GM21526 (cell line): ENCODE measurements at regions not wholly inside any gene's neighbourhood (a gene's known extent, or its start where the extent isn't known, plus 50 kb on each side); places are given as distances from the start of the nearest gene placed in this dataset.
"Not testable (repeated sequence)": the region's sequence is repeated elsewhere in the genome, so short reads cannot be mapped to it uniquely, and the experiment has no call there.

Source experiments
- ATAC-seq: cut with Tn5 transposase; IDR thresholded peaks from one replicate; pipeline ENCODE4 v1.9.1; 2021; ENCODE audit warnings: moderate library complexity; ENCODE audit not compliant: unreplicated experiment, low FRiP score

GRCh38 chr14:101289230-101289690, 272.0 kb upstream of the DIO3 start:
- no peak for ATAC-seq

- ATAC-seq: no peak
Measured at GRCh38 chr14:101289911-101290310, 271.4 kb upstream of the DIO3 start.

GRCh38 chr14:101290611-101291010, 270.7 kb upstream of the DIO3 start:
- no peak for ATAC-seq

GRCh38 chr14:101291390-101291789, 269.9 kb upstream of the DIO3 start:
- no peak for ATAC-seq

GRCh38 chr14:101292448-101292847, 268.8 kb upstream of the DIO3 start:
- no peak for ATAC-seq

- no peak for ATAC-seq
Measured at GRCh38 chr14:101293605-101294004, 267.7 kb upstream of the DIO3 start.

GRCh38 chr14:101294136-101294535, 267.2 kb upstream of the DIO3 start:
- no peak for ATAC-seq

GRCh38 chr14:101299781-101300180, 261.5 kb upstream of the DIO3 start:
- ATAC-seq: not testable (repeated sequence)

- no peak for ATAC-seq
Measured at GRCh38 chr14:101301011-101301410, 260.3 kb upstream of the DIO3 start.

GRCh38 chr14:101307162-101307561, 254.1 kb upstream of the DIO3 start:
- not testable (repeated sequence) for ATAC-seq

GRCh38 chr14:101311186-101311585, 250.1 kb upstream of the DIO3 start:
- not testable (repeated sequence) for ATAC-seq

GRCh38 chr14:101313268-101313667, 248.0 kb upstream of the DIO3 start:
- no peak for ATAC-seq

- ATAC-seq: no peak
Measured at GRCh38 chr14:101315802-101316296, 245.4 kb upstream of the DIO3 start.

GRCh38 chr14:101318271-101318670, 243.0 kb upstream of the DIO3 start:
- no peak for ATAC-seq

GRCh38 chr14:101320396-101320795, 240.9 kb upstream of the DIO3 start:
- no peak for ATAC-seq

GRCh38 chr14:101322223-101322622, 239.1 kb upstream of the DIO3 start:
- no peak for ATAC-seq

GRCh38 chr14:101323111-101323510, 238.2 kb upstream of the DIO3 start:
- ATAC-seq: no peak

GRCh38 chr14:101323614-101324235, 237.6 kb upstream of the DIO3 start:
- not testable (repeated sequence) for ATAC-seq

- no peak for ATAC-seq
Measured at GRCh38 chr14:101325319-101325718, 236.0 kb upstream of the DIO3 start.

GRCh38 chr14:101328412-101329028, 232.8 kb upstream of the DIO3 start:
- ATAC-seq: no peak

- ATAC-seq: no peak
Measured at GRCh38 chr14:101330416-101331140, 230.7 kb upstream of the DIO3 start.

- no peak for ATAC-seq
Measured at GRCh38 chr14:101331141-101331525, 230.2 kb upstream of the DIO3 start.
